Esophagus squamous epithelium (tissue), 4 donors: ENCODE measurements at regions not wholly inside any gene's neighbourhood (a gene's known extent, or its start where the extent isn't known, plus 50 kb on each side); places are given as distances from the start of the nearest gene placed in this dataset.

Source experiments
- POLR2A ChIP-seq, 4 donors: fragments of 450-650 bp; IDR thresholded peaks; one replicate each; pipeline ENCODE4 v1.6.1; 2017; ENCODE audit warnings: antibody characterized with exemption in 4 of 4, mild to moderate bottlenecking in 4 of 4, moderate library complexity in 3 of 4
- TF ChIP-seq, protein P1 (sequence below), 6 experiments: fragments of 450-650 bp in 4 of 6; fragments of 200-600 bp in 2 of 6; sonication (generic) in 2 of 6; IDR thresholded peaks; one replicate each; pipeline ENCODE4 v1.5.1; 2016 to 2019; ENCODE audit warnings: antibody characterized with exemption in 6 of 6, mild to moderate bottlenecking in 4 of 6, moderate library complexity in 4 of 6

DNA sequence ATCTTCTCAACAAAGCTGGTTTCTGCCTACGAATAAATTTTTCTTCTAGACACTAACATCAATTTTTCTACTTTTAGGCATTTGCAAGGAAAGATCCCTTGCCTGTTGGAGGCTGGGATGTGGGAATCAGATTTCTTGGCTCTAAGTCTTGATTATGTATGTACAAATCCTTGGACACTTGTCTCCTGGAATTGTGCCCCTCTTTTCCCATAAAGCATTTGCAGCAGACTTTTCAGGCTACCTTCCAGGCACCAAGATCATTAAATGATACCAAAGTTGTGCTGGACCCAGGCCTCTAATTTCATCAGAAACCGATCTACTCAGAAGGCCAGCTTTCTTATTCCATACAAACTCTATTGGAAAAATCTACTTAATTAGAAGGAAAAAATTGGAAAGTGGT is 339.5 kb upstream of the DIPK2B start:
- TF ChIP-seq, protein P1, sequence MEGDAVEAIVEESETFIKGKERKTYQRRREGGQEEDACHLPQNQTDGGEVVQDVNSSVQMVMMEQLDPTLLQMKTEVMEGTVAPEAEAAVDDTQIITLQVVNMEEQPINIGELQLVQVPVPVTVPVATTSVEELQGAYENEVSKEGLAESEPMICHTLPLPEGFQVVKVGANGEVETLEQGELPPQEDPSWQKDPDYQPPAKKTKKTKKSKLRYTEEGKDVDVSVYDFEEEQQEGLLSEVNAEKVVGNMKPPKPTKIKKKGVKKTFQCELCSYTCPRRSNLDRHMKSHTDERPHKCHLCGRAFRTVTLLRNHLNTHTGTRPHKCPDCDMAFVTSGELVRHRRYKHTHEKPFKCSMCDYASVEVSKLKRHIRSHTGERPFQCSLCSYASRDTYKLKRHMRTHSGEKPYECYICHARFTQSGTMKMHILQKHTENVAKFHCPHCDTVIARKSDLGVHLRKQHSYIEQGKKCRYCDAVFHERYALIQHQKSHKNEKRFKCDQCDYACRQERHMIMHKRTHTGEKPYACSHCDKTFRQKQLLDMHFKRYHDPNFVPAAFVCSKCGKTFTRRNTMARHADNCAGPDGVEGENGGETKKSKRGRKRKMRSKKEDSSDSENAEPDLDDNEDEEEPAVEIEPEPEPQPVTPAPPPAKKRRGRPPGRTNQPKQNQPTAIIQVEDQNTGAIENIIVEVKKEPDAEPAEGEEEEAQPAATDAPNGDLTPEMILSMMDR (IDR thresholded peaks at IDR 0.05): no peak
- no peak for TF ChIP-seq POLR2A (IDR thresholded peaks at IDR 0.05)
